Pancreas (tissue), 10 donors: ENCODE measurements at regions not wholly inside any gene's neighbourhood (a gene's known extent, or its start where the extent isn't known, plus 50 kb on each side); places are given as distances from the start of the nearest gene placed in this dataset.

ENCODE experiments used
- ATAC-seq, 4 donors: fragments of 200-7000 bp; cut with Tn5 transposase; one replicate each; pipeline versions ENCODE4 v1.8.0 to v1.9.1; 2020; ENCODE audit warnings: mild to moderate bottlenecking in 4 of 4, moderate library complexity in 4 of 4
- DNase-seq, 6 donors: peaks; one replicate each; pipeline ENCODE4 v3.0.0-alpha.2; 2020
- FAIRE-seq: peaks from 2 replicates; lab custom pipeline; 2012; peaks lifted over from hg19 to GRCh38; lab: Jason Lieb, UNC
- H3K27ac ChIP-seq, 4 donors: fragments of 200-600 bp; sonication (generic); 1 replicate in 3 of 4; 2 replicates in 1 of 4; pipeline versions ENCODE4 v1.5.0 to v1.8.0; 2020
- H3K27me3 ChIP-seq, 4 donors: fragments of 200-600 bp; one replicate each; pipeline ENCODE4 v1.8.0; 2021
- H3K36me3 ChIP-seq, 3 donors: fragments of 200-600 bp; sonication (generic) in 1 of 3; one replicate each; pipeline versions ENCODE4 v1.5.0 to v1.8.0; 2020 to 2021
- H3K4me1 ChIP-seq, 3 donors: fragments of 200-600 bp; one replicate each; pipeline ENCODE4 v1.8.0; 2021
- H3K4me3 ChIP-seq, 4 donors: fragments of 200-600 bp; sonication (generic) in 2 of 4; one replicate each; pipeline versions ENCODE4 v1.5.0 to v1.8.0; 2020 to 2021
- H3K9me3 ChIP-seq, 4 donors: fragments of 200-600 bp; one replicate each; pipeline ENCODE4 v1.8.0; 2021
- WGBS, 2 donors: extraction: QIAGEN DNeasy Blood & Tissue Kit; methylation state at CpG; one replicate each; pipeline ENCODE4 v1.1.7; 2013; 5-methylcytosine and 5-hydroxymethylcytosine counted together
- intact Hi-C, 3 donors: fragments of 100-400 bp; cut with DNase I; formaldehyde crosslinking; loops; one replicate each; pipeline versions ENCODE4 v1.11.1 to v1.14.2; 2022
- TF ChIP-seq, protein P1 (sequence below), 4 donors: fragments of 200-600 bp; sonication (generic) in 3 of 4; IDR thresholded peaks; one replicate each; pipeline versions ENCODE4 v1.5.0 to v1.8.0; 2021; ENCODE audit warnings: antibody characterized with exemption in 4 of 4
- donor health status: healthy with polysubstance abuse.
- donor health status: DM: no; HTN: no; CAD: no; lungs with moderate emphysema.
- donor health status: DM: no; HTN: no; CAD: no.
- donor health status: control.
- donor health status: control.
- donor health status: Bipolar disorder and iron deficiency.
- donor health status: DM: yes; HTN: yes; CAD: no.
- donor health status: DM: no; HTN: no; CAD: no.
- donor health status: DM: no; HTN: no; CAD: no.
- donor health status: DM: yes; HTN: yes; CAD: no.

- H3K27me3 ChIP-seq = peaks cover 0 to under 1% (median 0%) of the 10 kb centered on the region in 4 donors
- FAIRE-seq = no peak
- no peaks in the 10 kb centered on the region for H3K9me3 ChIP-seq
- no peaks in the 10 kb centered on the region for H3K36me3 ChIP-seq
- H3K4me3 ChIP-seq = no peak overlapping the region
- no peak overlapping the region for H3K27ac ChIP-seq
- no peak for DNase-seq
- ATAC-seq = no peak
- 59 to 70% methylated on average over 6 of the region's 6 CpGs for WGBS, 2 donors
- intact Hi-C loops = no loop called here
- H3K4me1 ChIP-seq = no peaks in the 10 kb centered on the region
- TF ChIP-seq, protein P1, sequence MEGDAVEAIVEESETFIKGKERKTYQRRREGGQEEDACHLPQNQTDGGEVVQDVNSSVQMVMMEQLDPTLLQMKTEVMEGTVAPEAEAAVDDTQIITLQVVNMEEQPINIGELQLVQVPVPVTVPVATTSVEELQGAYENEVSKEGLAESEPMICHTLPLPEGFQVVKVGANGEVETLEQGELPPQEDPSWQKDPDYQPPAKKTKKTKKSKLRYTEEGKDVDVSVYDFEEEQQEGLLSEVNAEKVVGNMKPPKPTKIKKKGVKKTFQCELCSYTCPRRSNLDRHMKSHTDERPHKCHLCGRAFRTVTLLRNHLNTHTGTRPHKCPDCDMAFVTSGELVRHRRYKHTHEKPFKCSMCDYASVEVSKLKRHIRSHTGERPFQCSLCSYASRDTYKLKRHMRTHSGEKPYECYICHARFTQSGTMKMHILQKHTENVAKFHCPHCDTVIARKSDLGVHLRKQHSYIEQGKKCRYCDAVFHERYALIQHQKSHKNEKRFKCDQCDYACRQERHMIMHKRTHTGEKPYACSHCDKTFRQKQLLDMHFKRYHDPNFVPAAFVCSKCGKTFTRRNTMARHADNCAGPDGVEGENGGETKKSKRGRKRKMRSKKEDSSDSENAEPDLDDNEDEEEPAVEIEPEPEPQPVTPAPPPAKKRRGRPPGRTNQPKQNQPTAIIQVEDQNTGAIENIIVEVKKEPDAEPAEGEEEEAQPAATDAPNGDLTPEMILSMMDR (IDR thresholded peaks at IDR 0.05) = no peak
These were observed 186.4 kb downstream of the BUD13 start for GRCh38 chr11:116586392-116586791.

DNA sequence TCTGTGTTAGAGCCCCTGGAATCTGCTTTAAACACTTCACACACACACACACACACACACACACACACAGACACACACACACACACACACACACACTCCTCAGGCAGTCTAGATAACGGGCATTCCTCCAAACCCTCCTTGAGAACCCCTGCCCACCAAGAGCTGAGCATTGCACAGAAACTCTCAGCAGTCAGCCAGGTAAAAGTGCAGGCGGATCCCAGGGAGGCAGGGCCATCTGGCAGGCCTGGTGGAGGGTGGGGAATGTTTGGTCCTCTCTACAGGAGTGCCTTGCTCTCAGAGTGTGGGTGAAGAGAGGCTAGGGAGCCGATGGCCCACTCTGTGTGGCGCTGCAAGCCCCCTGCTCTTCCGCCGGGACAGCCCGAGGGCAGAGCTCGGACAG is 190.2 kb downstream of the BUD13 start:
- no peaks in the 10 kb centered on the region for H3K4me1 ChIP-seq
- intact Hi-C loops = no loop called here
- no peaks in the 10 kb centered on the region for H3K36me3 ChIP-seq
- no peak for ATAC-seq
- peaks cover 0 to 17% (median 0%) of the 10 kb centered on the region in 4 donors for H3K27me3 ChIP-seq
- FAIRE-seq = no peak
- H3K4me3 ChIP-seq = no peak overlapping the region
- no peak for DNase-seq
- H3K27ac ChIP-seq = no peak overlapping the region
- H3K9me3 ChIP-seq = no peaks in the 10 kb centered on the region
- 61 to 70% methylated on average over 8 of the region's 8 CpGs for WGBS, 2 donors
- TF ChIP-seq, protein P1 (IDR thresholded peaks at IDR 0.05) = no peak

GRCh38 chr11:116581349-116581748 is 191.4 kb downstream of the BUD13 start:
- peaks cover 0 to 17% (median 0%) of the 10 kb centered on the region in 4 donors for H3K27me3 ChIP-seq
- 31 to 37% methylated on average over 13 of the region's 13 CpGs for WGBS, 2 donors

DNA sequence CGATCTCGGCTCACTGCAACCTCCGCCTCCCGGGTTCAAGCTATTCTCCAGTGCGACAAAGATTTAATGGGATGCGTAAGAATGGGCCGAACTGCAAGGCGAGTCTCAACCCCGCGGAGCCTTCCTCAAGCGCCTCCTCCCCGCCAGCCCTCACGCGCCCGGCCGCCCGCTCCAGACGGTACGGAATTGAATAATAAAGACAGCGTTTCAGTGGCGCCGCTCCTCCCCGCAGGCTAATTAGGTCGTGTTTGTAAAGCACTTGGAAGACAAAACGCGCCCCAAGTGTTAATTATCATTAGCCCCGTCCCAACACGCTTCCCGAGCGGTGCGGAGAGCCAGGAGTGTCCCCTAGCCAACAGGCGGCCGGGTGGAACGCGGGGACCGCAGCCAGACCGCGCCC is 192.0 kb downstream of the BUD13 start:
- Histone ChIP-seq H3K4me1 (no peaks in the 10 kb centered on the region), H3K4me3 (no peak overlapping the region), H3K27ac (no peak overlapping the region), H3K27me3 (peaks cover 0 to 17% (median 0%) of the 10 kb centered on the region in 4 donors), H3K36me3 (no peaks in the 10 kb centered on the region), H3K9me3 (no peaks in the 10 kb centered on the region)
- 5 to 6% methylated on average over 38 of the region's 38 CpGs for WGBS, 2 donors
- no peak for DNase-seq
- FAIRE-seq = no peak
- intact Hi-C loops = no loop called here
- ATAC-seq = no peak
- TF ChIP-seq, protein P1 (IDR thresholded peaks at IDR 0.05) = no peak

More at GRCh38 chr11:116581349-116581748, 191.4 kb downstream of the BUD13 start:
- Histone ChIP-seq H3K4me1 (no peaks in the 10 kb centered on the region), H3K27ac (no peak overlapping the region), H3K36me3 (no peaks in the 10 kb centered on the region), H3K4me3 (no peak overlapping the region), H3K9me3 (no peaks in the 10 kb centered on the region)
- DNase-seq (no peak), FAIRE-seq (no peak), ATAC-seq (no peak)
- TF ChIP-seq, protein P1 (IDR thresholded peaks at IDR 0.05) = no peak
- intact Hi-C loops = no loop called here

DNA sequence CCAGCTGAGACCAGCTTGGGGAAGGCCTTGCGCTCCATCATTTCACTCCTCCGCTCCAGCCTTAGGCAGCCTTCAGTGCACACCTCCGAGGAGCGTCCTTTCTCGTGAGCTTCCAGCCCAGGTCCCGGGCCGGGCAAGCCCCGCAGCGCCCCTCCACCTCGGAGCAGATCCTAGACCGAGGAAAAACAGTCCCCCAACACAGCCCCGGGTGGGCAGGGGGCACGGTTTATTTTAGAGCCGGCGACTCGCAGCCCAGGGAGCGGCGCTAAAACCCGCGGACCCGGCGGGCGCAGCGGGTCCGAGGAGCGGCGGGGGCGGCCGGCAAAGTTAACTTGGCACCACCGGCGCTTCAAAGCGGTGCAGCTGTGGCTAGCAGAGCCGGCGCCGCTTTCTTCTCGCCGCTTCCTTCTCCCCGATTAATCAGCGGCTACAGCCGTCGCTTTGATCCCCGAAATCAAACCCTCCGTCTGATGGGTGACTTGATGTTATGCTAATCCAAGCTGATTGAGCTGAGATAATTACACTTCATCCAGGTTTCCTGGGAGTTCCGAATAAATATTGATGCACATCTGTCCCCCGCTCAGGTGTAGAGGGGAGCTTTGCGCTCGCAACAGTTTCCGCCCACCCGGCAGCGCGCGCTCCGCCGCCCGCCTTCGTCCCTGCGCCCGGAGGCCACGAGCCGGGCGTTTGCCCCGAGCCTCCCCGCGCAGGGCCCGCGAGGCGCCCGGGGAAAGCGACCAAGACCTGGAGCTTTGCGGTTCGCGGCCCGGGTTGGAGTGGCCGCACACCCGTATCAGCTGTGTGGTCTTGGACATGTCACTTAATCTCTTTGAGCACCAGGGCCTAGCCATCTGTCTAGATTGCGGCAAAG is 192.7 kb downstream of the BUD13 start:
- ATAC-seq (no peak), FAIRE-seq (no peak), DNase-seq (no peak)
- peak overlapping the region in 1 of 4 donors; percentile 5 for H3K4me3 ChIP-seq
- TF ChIP-seq, protein P1 (IDR thresholded peaks at IDR 0.05) = no peak
- no peaks in the 10 kb centered on the region for H3K4me1 ChIP-seq
- whole genome bisulfite sequencing, 2 donors = 2 to 3% methylated on average over 56 to 76 of the region's 76 CpGs
- H3K9me3 ChIP-seq = no peaks in the 10 kb centered on the region
- no peak overlapping the region for H3K27ac ChIP-seq
- H3K27me3 ChIP-seq = peaks cover 0 to 17% (median 0%) of the 10 kb centered on the region in 4 donors
- intact Hi-C loops = no loop called here
- H3K36me3 ChIP-seq = no peaks in the 10 kb centered on the region
